ENCODE measurements at regions not wholly inside any gene's neighbourhood (a gene's known extent, or its start where the extent isn't known, plus 50 kb on each side); places are given as distances from the start of the nearest gene placed in this dataset.

GRCh38 chr12:89760783-89761182 is 52.1 kb upstream of the ATP2B1 start:
- no peaks in the 10 kb centered on the region for H4K20me1 ChIP-seq (ENCODE audit: insufficient read depth, low read length)
- no peak overlapping the region for H3K4me3 ChIP-seq (ENCODE audit: low read length)
- H3K4me1 ChIP-seq (ENCODE audit: low read length): peaks cover 50% of the 10 kb centered on the region
- no peak overlapping the region for H3K4me2 ChIP-seq (ENCODE audit: low read length)
- no peak overlapping the region for H3K9ac ChIP-seq (ENCODE audit: low read length)
- H3K27me3 ChIP-seq (ENCODE audit: low read depth, low read length): no peaks in the 10 kb centered on the region
- TF ChIP-seq CTCF (IDR thresholded peaks at IDR 0.05; ENCODE audit: low read depth, low read length) (no peak), EZH2phosphoT487 (IDR thresholded peaks at IDR 0.05; ENCODE audit: low read depth) (no peak)
- H3K36me3 ChIP-seq (replicated peaks; ENCODE audit: low read depth, low read length): peaks cover 6% of the 10 kb centered on the region
- no peaks in the 10 kb centered on the region for H3K79me2 ChIP-seq (ENCODE audit: low read length)
- H3K9me3 ChIP-seq (ENCODE audit: insufficient read depth, low read length): no peaks in the 10 kb centered on the region
- H2AFZ ChIP-seq (ENCODE audit: low read depth, low read length): no peak overlapping the region
- H3K27ac ChIP-seq (ENCODE audit: low read length): no peak overlapping the region
